ENCODE measurements at regions not wholly inside any gene's neighbourhood (a gene's known extent, or its start where the extent isn't known, plus 50 kb on each side); places are given as distances from the start of the nearest gene placed in this dataset.

DNA sequence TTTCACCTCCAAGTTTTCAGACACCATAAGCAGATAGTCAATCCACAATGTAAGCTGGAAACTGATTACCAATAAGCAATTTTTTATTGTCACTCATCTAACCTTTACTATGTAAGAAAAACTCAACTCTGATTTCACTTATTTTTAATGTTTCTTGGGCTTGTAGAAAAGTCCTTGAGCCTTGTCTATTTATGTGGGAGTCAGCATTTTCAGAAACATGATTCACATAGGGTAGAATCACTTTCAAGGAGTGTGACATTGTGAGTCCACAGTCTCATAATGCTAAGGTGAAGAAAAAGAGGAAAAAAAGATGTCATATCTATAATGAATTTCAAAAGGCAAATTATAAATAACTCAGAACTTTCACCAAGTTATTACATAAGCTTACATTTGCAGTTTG, 2167.9 kb upstream of the C9orf72 start:
- ChIA-PET CTCF (no interaction called here), POLR2A (no interaction called here)
- no peak for TF ChIP-seq REST (IDR thresholded peaks at IDR 0.05; ENCODE audit: insufficient read depth in 1 of 2, low read depth in 2 of 2, low read length in 1 of 2)
- TF ChIP-seq TCF7L2 (IDR thresholded peaks at IDR 0.05; ENCODE audit: low read depth, low read length), result no peak
- no peak for TF ChIP-seq POLR2AphosphoS5 (IDR thresholded peaks at IDR 0.05; ENCODE audit: low read depth, low read length)
- no peak for TF ChIP-seq CTCF (IDR thresholded peaks at IDR 0.05)
- TF ChIP-seq SIN3A (IDR thresholded peaks at IDR 0.05; ENCODE audit: borderline replicate concordance, insufficient read depth, low read depth, low read length), result no peak
- no peaks in the 10 kb centered on the region for H3K36me3 ChIP-seq (ENCODE audit: control insufficient read depth, insufficient read depth, low read length)
- no TSS peak for BruUV-seq (replicated peaks)
- ATAC-seq, result no peak
- no peaks in the 10 kb centered on the region for H3K27me3 ChIP-seq (ENCODE audit: control insufficient read depth, insufficient read depth, low read length)
- H3K4me3 ChIP-seq (ENCODE audit: low read depth in 2 of 2, low read length in 2 of 2), result no peak overlapping the region
- DNase-seq (ENCODE audit: low read depth, low spot score), result no peak
- no peaks in the 10 kb centered on the region for H3K4me1 ChIP-seq (ENCODE audit: control insufficient read depth, insufficient read depth, low read length)
- no peak overlapping the region for H3K27ac ChIP-seq (ENCODE audit: low read length)
- H3K9me3 ChIP-seq (ENCODE audit: control insufficient read depth, insufficient read depth, low read depth, low read length), result 0 out of 2 replicates have a peak, but pooled peaks cover 4% of the 10 kb centered on the region
- in situ Hi-C loops (cut with HindIII; ENCODE audit: low pct_unique_long_range_greater_than_20kb, low sequenced_read_pairs) (no loop called here), intact Hi-C loops (cut with micrococcal nuclease; ENCODE audit: unreplicated experiment) (no loop called here)

GRCh38 chr9:29750062-29750461, 2176.8 kb upstream of the C9orf72 start:
- ChIA-PET CTCF (no interaction called here), POLR2A (no interaction called here)
- no peak for DNase-seq (ENCODE audit: low read depth, low spot score)
- TF ChIP-seq SIN3A (IDR thresholded peaks at IDR 0.05; ENCODE audit: borderline replicate concordance, insufficient read depth, low read depth, low read length) (no peak), POLR2AphosphoS5 (IDR thresholded peaks at IDR 0.05; ENCODE audit: low read depth, low read length) (no peak)
- no peaks in the 10 kb centered on the region for H3K27me3 ChIP-seq (ENCODE audit: control insufficient read depth, insufficient read depth, low read length)
- no peak overlapping the region for H3K4me3 ChIP-seq (ENCODE audit: low read depth in 2 of 2, low read length in 2 of 2)
- intact Hi-C loops (cut with micrococcal nuclease; ENCODE audit: unreplicated experiment) (no loop called here), in situ Hi-C loops (cut with HindIII; ENCODE audit: low pct_unique_long_range_greater_than_20kb, low sequenced_read_pairs) (no loop called here)
- no peak overlapping the region for H3K27ac ChIP-seq (ENCODE audit: low read length)
- no TSS peak for BruUV-seq (replicated peaks)
- no peaks in the 10 kb centered on the region for H3K4me1 ChIP-seq (ENCODE audit: control insufficient read depth, insufficient read depth, low read length)
- H3K36me3 ChIP-seq (ENCODE audit: control insufficient read depth, insufficient read depth, low read length), result no peaks in the 10 kb centered on the region
- no peaks in the 10 kb centered on the region; the same call in none of the 2 replicates for H3K9me3 ChIP-seq (ENCODE audit: control insufficient read depth, insufficient read depth, low read depth, low read length)
- ATAC-seq, result no peak

- BruUV-seq (replicated peaks), result no TSS peak
- DNase-seq (ENCODE audit: low read depth, low spot score), result no peak
- ChIA-PET CTCF (no interaction called here), POLR2A (no interaction called here)
- Histone ChIP-seq H3K27me3 (ENCODE audit: control insufficient read depth, insufficient read depth, low read length) (no peaks in the 10 kb centered on the region), H3K4me3 (ENCODE audit: low read depth in 2 of 2, low read length in 2 of 2) (no peak overlapping the region), H3K36me3 (ENCODE audit: control insufficient read depth, insufficient read depth, low read length) (no peaks in the 10 kb centered on the region), H3K4me1 (ENCODE audit: control insufficient read depth, insufficient read depth, low read length) (no peaks in the 10 kb centered on the region), H3K9me3 (ENCODE audit: control insufficient read depth, insufficient read depth, low read depth, low read length) (no peaks in the 10 kb centered on the region; the same call in none of the 2 replicates), H3K27ac (ENCODE audit: low read length) (no peak overlapping the region)
- ATAC-seq, result no peak
- intact Hi-C loops (cut with micrococcal nuclease; ENCODE audit: unreplicated experiment), result no loop called here
- TF ChIP-seq REST (IDR thresholded peaks at IDR 0.05; ENCODE audit: insufficient read depth in 1 of 2, low read depth in 2 of 2, low read length in 1 of 2), result no peak
- TF ChIP-seq SIN3A (IDR thresholded peaks at IDR 0.05; ENCODE audit: borderline replicate concordance, insufficient read depth, low read depth, low read length), result no peak
- no peak for TF ChIP-seq POLR2AphosphoS5 (IDR thresholded peaks at IDR 0.05; ENCODE audit: low read depth, low read length)
- no peak for TF ChIP-seq CTCF (IDR thresholded peaks at IDR 0.05)
- no peak for TF ChIP-seq TCF7L2 (IDR thresholded peaks at IDR 0.05; ENCODE audit: low read depth, low read length)
- in situ Hi-C loops (cut with HindIII; ENCODE audit: low pct_unique_long_range_greater_than_20kb, low sequenced_read_pairs), result no loop called here
Measured at GRCh38 chr9:29751226-29751625, 2177.9 kb upstream of the C9orf72 start.
